ENCODE measurements at regions not wholly inside any gene's neighbourhood (a gene's known extent, or its start where the extent isn't known, plus 50 kb on each side); places are given as distances from the start of the nearest gene placed in this dataset.

DNA sequence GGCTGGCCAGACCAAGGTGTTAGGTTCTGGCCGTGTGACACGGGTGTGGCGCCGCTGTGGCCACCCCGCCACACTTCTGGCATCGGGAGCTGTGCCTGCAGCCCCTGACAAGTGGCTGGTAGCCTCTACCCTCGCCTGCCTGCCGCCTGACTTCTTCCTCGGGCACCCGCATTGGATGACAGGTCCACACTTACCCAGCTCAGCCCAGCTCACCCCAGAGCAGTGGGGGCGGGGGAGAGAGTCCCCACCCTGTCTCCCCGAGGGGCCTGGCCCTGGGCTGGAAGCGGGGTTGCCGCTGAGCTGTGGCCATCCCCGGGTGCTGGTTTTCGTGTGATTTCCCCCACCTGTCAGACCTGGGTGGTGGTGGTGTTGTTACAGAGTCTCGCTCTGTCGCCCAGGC, 53.9 kb upstream of the ACSF3 start:
- no peak for TF ChIP-seq POLR2A (IDR thresholded peaks at IDR 0.05; ENCODE audit: low read length)
- no peak for TF ChIP-seq GATA1 (IDR thresholded peaks at IDR 0.05; ENCODE audit: low read depth, low read length)
